Smooth muscle cell of the brain vasculature (primary cell): ENCODE measurements at regions not wholly inside any gene's neighbourhood (a gene's known extent, or its start where the extent isn't known, plus 50 kb on each side); places are given as distances from the start of the nearest gene placed in this dataset.

Experiments used
- DNase-seq: peaks from one replicate; pipeline ENCODE4 v3.0.0-alpha.2; 2012; ENCODE audit warnings: low read depth, low spot score

- no peak for DNase-seq
Measured at GRCh38 chr5:158164296-158165047, 305.5 kb upstream of the CLINT1 start.

DNA sequence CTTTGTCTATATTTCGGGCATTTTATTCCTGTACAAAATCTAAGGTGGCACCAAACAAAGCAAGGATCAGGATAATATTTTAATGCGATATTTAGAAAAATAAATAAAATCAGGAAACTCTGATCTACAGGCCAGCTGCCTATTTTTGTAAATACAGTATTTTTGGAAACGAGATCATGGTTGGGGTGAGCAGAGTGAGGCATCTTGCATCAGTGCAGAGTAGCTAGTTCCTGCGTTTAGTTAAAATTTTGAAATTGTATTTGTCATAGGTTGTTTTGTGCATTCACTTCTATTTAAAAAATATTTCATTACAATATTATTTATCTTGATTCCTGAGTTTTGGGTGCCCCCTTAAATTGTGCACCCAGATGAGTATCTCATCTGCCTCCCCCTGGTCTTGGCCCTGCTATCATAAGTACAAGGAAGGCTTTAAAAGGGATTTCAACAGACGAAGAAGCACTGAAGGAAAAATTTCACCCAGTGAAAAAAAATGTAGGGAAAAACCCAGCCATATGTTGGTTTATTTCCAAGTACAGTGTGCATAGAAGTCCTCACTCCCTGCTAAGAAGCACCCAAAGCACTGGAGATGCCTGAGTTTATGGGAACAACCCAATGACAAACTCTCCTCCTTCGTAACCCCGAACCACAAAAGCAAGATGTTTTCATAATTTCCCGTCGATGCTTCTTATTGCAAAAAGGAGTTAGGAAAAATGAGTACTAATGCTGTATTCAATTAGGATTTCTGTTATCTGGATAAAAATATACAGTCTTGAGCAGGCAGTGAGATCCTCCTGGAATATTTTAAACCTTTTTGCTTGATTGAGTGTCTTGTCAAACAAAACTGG, 304.7 kb upstream of the CLINT1 start:
- no peak for DNase-seq

DNA sequence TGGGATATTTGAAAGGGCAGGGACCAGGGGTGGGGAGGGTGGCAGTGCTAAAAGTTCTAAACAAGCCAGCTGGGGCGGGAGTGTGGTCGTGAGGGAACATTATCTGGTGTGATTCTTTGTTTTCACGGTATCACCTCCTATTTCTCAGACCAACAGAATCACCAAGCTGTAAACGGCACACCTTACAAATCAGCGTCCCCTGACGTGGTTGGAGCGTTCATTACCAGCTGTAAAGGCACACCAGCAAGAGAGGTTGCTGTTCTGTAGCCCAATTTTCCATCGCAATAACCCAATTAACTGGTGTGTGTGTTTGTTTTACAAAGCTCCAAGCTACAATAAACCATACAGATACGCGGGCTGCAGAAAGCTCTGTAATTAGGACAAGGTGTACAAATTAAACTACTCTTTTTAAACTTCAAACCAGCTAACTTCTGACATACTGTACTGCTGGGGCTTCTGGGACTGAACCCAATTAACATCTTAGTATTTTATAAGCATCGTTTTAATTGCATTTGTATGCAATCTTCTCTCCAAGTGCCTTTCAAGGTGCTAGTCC, 303.6 kb upstream of the CLINT1 start:
- DNase-seq: no peak

DNA sequence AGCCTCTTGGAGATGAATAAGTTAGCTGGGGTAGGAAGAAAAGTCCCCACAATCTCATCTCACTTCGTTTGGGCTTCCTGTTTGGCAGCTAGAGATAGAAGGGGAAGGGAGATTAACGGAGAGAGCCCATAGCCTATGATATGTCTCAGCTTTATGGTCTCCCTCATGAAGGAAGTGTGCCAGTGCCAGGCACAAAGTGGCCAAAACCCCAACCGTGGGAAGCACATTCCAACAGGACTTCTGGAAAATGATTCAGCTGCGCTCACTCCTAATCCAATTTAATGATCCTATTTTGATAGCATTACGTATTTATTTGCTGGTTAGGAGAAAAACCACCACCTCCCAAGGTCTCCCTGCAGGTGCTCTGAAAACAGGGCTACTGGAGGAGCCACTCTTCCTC, 303.1 kb upstream of the CLINT1 start:
- no peak for DNase-seq

GRCh38 chr5:158159621-158160020, 300.7 kb upstream of the CLINT1 start:
- no peak for DNase-seq

GRCh38 chr5:158155811-158156505, 297.0 kb upstream of the CLINT1 start:
- no peak for DNase-seq

- DNase-seq: no peak
Measured at GRCh38 chr5:158155067-158155466, 296.1 kb upstream of the CLINT1 start.

- DNase-seq: peak; percentile 53
Measured at GRCh38 chr5:158154226-158155005, 295.5 kb upstream of the CLINT1 start.

- no peak for DNase-seq
Measured at GRCh38 chr5:158153508-158153907, 294.6 kb upstream of the CLINT1 start.

GRCh38 chr5:158152136-158152535, 293.2 kb upstream of the CLINT1 start:
- DNase-seq: no peak

DNA sequence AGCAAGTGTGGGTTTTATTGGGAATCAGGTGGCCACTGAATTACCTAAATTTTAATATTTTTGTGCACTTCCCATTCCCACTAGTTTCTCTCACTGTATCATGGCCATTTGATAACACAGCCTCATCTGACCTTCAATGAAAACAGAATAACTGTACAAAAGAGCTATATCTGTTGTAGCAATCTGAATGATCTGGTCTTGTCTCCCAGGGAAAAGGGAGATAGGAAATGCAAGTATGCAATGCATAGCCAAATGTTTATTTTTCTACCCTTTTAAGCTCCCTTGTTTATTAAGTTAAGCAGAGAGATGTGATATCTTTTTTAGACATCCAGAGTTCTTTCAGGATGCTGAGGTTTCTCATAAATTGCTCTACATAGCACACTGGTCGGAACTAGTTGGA, 288.3 kb upstream of the CLINT1 start:
- DNase-seq: no peak

- no peak for DNase-seq
Measured at GRCh38 chr5:158145827-158146226, 286.9 kb upstream of the CLINT1 start.

DNA sequence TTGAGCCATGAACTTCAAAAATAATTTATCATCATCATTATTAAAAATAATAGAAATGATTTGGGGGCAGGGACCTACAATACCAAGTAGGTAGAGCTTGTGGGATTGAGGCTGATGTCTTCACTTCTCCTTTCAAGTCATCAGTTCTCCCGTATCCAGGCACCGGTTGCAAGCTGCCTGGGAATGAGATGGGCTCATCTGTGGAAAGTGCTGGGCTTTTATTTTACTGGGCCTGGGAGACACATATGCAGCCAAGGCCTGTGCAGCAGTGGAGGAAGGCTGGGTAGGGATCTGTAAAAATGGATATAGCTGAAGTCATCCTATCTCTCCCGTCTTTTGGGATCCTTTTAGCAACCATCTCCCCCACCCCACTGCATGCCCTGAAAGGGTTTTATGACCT, 284.1 kb upstream of the CLINT1 start:
- no peak for DNase-seq

DNA sequence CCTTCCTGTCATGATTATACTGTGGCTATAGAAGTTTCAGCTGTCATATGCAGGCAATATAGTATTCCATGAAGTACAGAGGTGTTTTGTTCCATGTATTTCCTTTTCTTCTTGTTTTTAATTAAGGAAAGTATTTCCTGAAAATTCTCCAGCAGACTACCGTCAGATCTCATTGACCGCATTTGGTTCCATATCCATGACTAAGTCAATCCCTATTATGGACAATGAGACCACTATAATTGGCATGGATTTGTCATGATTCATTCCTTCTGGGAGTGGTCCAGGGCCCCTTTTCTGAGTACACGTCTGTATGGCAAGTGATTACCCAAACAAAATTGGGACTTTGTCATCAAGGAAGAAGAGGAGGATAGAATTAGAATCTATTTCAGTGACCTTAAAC, 283.2 kb upstream of the CLINT1 start:
- no peak for DNase-seq

- DNase-seq: no peak
Measured at GRCh38 chr5:158140120-158140731, 281.3 kb upstream of the CLINT1 start.

DNA sequence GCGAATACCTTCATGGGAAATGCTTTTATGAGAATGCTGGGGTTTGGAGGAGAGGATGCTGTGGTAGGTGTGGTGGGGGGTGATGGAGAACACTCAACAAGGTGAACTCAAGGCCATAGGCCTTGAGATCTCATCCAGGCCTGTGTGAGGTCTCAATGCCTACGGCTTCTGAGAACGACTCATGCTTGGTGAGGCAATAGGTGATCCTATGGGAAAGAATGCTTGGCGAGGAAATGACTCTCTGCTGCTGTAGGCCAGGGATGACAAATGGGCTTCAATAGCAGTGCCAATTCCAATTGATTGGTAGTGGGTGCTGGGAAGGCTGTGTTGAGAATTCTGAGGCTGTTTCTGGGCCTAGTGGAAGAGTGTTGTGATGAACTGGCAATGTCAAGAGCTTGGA, 280.2 kb upstream of the CLINT1 start:
- DNase-seq: no peak

DNA sequence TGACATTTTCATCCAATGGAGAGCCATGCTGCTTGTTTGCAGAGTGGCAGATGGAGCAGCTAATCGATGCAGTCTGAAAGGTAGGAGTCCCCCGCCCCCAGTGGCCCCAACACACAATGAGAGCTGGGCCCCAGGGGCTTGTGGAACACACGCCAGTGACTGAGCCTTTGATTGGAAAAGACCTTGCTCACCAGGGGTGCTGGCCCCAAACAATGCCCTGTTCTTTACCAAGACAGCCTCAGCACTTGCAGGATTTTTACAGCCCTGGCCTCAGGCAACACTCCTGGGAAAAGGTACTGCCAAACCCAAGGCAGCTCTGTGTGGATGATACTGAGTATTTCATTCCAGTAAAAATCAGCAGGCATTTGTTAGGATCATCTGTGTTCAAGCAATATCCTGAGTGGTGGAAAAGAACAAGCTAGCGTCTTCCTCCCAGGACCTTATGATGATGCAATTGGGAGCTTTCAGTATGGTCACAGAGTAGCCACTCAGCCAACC, 276.8 kb upstream of the CLINT1 start:
- DNase-seq: no peak

- DNase-seq: no peak
Measured at GRCh38 chr5:158133369-158133768, 274.4 kb upstream of the CLINT1 start.

DNA sequence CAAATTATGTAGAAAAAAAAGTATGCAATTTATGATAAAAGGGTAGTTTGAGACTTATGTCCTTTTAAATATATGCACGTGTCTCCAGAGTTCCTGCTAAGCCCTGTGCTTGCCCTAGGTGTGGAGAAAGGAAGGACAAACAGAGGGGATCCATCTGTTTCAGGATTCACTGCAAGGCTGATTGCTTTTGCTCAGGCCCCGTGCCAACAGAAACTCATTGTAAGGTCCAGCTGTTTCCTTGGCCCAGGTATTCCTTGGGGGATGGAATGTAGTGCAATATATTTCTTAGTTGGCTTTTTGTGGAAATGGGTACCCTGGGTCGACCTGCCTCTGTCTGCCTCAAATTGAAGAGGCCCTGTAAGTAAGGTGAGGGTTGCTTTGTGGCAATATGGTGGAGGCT, 268.6 kb upstream of the CLINT1 start:
- DNase-seq: no peak
